GM12891 (cell line): ENCODE measurements at regions not wholly inside any gene's neighbourhood (a gene's known extent, or its start where the extent isn't known, plus 50 kb on each side); places are given as distances from the start of the nearest gene placed in this dataset.

Experiments used
- POLR2A ChIP-seq: IDR thresholded peaks from 2 replicates; pipeline ENCODE4 v1.6.1; 2011; ENCODE audit warnings: low read depth, low read length, control low read depth
- POLR2AphosphoS5 ChIP-seq: IDR thresholded peaks from 2 replicates; pipeline ENCODE4 v1.6.1; 2011; ENCODE audit warnings: low read depth, low read length, control low read depth
- SPI1 ChIP-seq: IDR thresholded peaks from 2 replicates; pipeline ENCODE4 v1.6.1; 2011; ENCODE audit warnings: low read depth, low read length, control low read depth
- TAF1 ChIP-seq: IDR thresholded peaks from 2 replicates; pipeline ENCODE4 v1.6.1; 2011; ENCODE audit warnings: low read depth, low read length, control low read depth

DNA sequence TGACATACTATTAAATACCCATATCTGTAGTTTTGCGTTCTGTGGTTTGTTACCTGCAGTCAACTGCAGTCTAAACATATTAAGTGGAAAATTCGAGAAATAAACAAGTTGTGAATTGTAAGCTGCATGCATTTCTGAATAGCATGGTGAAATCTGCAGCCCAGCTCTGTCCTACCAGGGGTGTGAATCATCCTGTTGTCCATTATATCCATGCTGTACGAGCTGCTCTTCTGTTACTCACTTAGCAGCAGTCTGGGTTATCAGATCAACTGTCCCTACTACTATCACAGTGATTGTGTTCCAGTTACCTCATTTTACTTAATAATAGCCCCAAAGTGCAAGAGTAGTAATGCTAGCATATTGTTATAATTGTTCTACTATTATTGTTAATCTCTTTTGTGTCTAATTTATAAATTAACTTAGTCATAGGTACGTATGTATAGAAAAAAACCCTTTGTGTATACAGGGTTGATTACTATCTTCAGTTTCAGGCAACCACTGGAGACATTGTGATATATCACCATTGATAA is 173.7 kb upstream of the FAT4 start:
- TF ChIP-seq POLR2A: no peak
- no peak for TF ChIP-seq POLR2AphosphoS5
- TF ChIP-seq SPI1: no peak
- no peak for TF ChIP-seq TAF1
